ENCODE measurements at regions not wholly inside any gene's neighbourhood (a gene's known extent, or its start where the extent isn't known, plus 50 kb on each side); places are given as distances from the start of the nearest gene placed in this dataset.

DNA sequence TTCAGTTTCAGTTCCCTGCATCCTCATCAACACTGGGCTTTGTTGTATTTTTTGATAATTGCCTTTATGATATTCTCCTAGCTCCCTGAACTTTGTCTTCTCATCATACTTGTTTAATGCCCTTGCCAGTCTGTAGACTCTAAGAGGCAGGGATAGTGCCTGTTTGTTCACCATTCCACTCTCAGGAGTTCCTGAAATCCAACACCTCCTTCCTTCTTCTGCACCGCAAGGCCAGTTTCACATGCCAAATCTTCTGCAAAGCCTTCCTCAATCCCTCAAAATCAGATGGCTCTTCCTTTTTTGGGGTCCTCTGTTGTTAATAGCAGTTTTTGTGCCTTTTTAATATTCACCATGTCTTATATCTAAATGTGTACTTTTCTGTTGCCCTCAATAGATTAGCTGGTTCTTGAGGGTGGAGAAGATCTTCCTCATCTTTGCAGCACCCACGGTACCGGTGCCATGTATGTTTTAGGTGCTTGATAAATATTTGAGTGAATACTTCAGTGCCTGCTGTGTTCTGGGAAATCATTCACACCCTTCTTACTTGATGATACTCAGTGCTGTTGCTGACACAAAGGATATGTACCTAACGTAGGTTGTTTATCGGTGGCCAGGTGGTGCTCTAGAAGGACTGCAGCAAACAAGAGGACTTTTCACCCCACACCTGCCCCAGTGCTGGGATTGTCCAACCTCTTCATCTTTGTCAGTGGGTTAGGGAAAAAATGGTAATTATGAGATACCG is 85.3 kb upstream of the LIMCH1 start:
- TF ChIP-seq, protein P1, sequence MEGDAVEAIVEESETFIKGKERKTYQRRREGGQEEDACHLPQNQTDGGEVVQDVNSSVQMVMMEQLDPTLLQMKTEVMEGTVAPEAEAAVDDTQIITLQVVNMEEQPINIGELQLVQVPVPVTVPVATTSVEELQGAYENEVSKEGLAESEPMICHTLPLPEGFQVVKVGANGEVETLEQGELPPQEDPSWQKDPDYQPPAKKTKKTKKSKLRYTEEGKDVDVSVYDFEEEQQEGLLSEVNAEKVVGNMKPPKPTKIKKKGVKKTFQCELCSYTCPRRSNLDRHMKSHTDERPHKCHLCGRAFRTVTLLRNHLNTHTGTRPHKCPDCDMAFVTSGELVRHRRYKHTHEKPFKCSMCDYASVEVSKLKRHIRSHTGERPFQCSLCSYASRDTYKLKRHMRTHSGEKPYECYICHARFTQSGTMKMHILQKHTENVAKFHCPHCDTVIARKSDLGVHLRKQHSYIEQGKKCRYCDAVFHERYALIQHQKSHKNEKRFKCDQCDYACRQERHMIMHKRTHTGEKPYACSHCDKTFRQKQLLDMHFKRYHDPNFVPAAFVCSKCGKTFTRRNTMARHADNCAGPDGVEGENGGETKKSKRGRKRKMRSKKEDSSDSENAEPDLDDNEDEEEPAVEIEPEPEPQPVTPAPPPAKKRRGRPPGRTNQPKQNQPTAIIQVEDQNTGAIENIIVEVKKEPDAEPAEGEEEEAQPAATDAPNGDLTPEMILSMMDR (IDR thresholded peaks at IDR 0.05; ENCODE audit: low read depth, low read length): no peak
- TF ChIP-seq EZH2phosphoT487 (IDR thresholded peaks at IDR 0.05; ENCODE audit: low read depth): no peak

Measured in OCI-LY3 (cell line).